LoVo (cell line): ENCODE measurements at regions not wholly inside any gene's neighbourhood (a gene's known extent, or its start where the extent isn't known, plus 50 kb on each side); places are given as distances from the start of the nearest gene placed in this dataset.
"Not testable (repeated sequence)": the region's sequence is repeated elsewhere in the genome, so short reads cannot be mapped to it uniquely, and the experiment has no call there.

Experiments
- DNase-seq: peaks from one replicate; pipeline ENCODE4 v3.0.0-alpha.2; 2016; ENCODE audit warnings: low spot score

- not testable (repeated sequence) for DNase-seq
Measured at GRCh38 chr9:129545876-129546275, 75.0 kb downstream of the C9orf50 start.

GRCh38 chr9:129544761-129545160, 76.1 kb downstream of the C9orf50 start:
- no peak for DNase-seq

GRCh38 chr9:129542741-129543140, 78.2 kb downstream of the C9orf50 start:
- no peak for DNase-seq

- DNase-seq = no peak
Measured at GRCh38 chr9:129541270-129541669, 79.6 kb downstream of the C9orf50 start.

- DNase-seq = no peak
Measured at GRCh38 chr9:129539446-129539845, 81.5 kb downstream of the C9orf50 start.

GRCh38 chr9:129531860-129532402, 89.0 kb downstream of the C9orf50 start:
- not testable (repeated sequence) for DNase-seq

- not testable (repeated sequence) for DNase-seq
Measured at GRCh38 chr9:129527955-129528354, 92.9 kb downstream of the C9orf50 start.

- DNase-seq = no peak
Measured at GRCh38 chr9:129525656-129526196, 95.2 kb downstream of the C9orf50 start.

GRCh38 chr9:129524582-129525270, 96.2 kb downstream of the C9orf50 start:
- no peak for DNase-seq

- DNase-seq = no peak
Measured at GRCh38 chr9:129523943-129524581, 96.8 kb downstream of the C9orf50 start.

- DNase-seq = no peak
Measured at GRCh38 chr9:129522351-129522750, 98.5 kb downstream of the C9orf50 start.

GRCh38 chr9:129520082-129520481, 100.8 kb downstream of the C9orf50 start:
- DNase-seq = no peak

- no peak for DNase-seq
Measured at GRCh38 chr9:129518074-129518473, 102.8 kb downstream of the C9orf50 start.

GRCh38 chr9:129517006-129517405, 103.9 kb downstream of the C9orf50 start:
- no peak for DNase-seq

GRCh38 chr9:129514891-129515290, 106.0 kb downstream of the C9orf50 start:
- no peak for DNase-seq

GRCh38 chr9:129514497-129514867, 106.4 kb downstream of the C9orf50 start:
- DNase-seq = no peak

- no peak for DNase-seq
Measured at GRCh38 chr9:129513856-129514496, 106.9 kb downstream of the C9orf50 start.

GRCh38 chr9:129513282-129513681, 107.6 kb downstream of the C9orf50 start:
- no peak for DNase-seq

GRCh38 chr9:129511285-129511900, 109.5 kb downstream of the C9orf50 start:
- DNase-seq = no peak

GRCh38 chr9:129509533-129509928, 111.4 kb downstream of the C9orf50 start:
- DNase-seq = no peak

- no peak for DNase-seq
Measured at GRCh38 chr9:129507805-129508204, 113.1 kb downstream of the C9orf50 start.

- no peak for DNase-seq
Measured at GRCh38 chr9:129506892-129507291, 114.0 kb downstream of the C9orf50 start.
